Kidney epithelial cell (primary cell): ENCODE measurements at regions not wholly inside any gene's neighbourhood (a gene's known extent, or its start where the extent isn't known, plus 50 kb on each side); places are given as distances from the start of the nearest gene placed in this dataset.

Experiments used
- DNase-seq: peaks from one replicate; pipeline ENCODE4 v3.0.0-alpha.2; 2010; ENCODE audit warnings: low read depth
- H3K27me3 ChIP-seq: 2 replicates; pipeline ENCODE4 v1.6.0; 2011; ENCODE audit warnings: low read length; ENCODE audit not compliant: control insufficient read depth, insufficient read depth
- H3K36me3 ChIP-seq: 2 replicates; pipeline ENCODE4 v1.5.1; 2011; ENCODE audit warnings: low read length; ENCODE audit not compliant: control insufficient read depth, insufficient read depth
- H3K4me3 ChIP-seq: 2 replicates; pipeline ENCODE4 v1.5.1; 2011; ENCODE audit warnings: low read depth, mild to moderate bottlenecking, control low read depth, low read length
- TF ChIP-seq, protein P1 (sequence below): IDR thresholded peaks from 2 replicates; pipeline ENCODE4 v1.5.1; 2011; ENCODE audit warnings: mild to moderate bottlenecking, moderate library complexity, low read length, control low read depth, inconsistent platforms; ENCODE audit not compliant: insufficient read depth, poor library complexity, severe bottlenecking

DNA sequence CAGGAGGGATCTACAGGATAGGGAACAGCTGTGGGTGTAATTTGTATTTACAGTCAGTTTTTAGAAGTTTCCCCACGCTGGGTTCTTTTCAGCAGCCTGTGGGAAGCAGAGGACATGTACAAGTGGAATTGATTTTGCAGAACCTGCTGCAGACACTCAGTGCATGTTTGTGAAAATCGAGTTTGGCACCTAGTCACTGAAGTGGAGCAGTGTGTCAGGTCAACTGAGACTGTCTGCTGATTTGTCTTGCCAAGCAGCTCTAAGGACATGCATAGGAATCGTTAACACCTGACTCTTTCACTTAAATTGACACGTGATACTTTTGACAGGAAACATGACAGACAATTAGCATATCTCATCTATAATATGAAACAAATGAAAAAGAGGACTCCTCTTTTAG is 416.6 kb downstream of the TMX3 start:
- TF ChIP-seq, protein P1, sequence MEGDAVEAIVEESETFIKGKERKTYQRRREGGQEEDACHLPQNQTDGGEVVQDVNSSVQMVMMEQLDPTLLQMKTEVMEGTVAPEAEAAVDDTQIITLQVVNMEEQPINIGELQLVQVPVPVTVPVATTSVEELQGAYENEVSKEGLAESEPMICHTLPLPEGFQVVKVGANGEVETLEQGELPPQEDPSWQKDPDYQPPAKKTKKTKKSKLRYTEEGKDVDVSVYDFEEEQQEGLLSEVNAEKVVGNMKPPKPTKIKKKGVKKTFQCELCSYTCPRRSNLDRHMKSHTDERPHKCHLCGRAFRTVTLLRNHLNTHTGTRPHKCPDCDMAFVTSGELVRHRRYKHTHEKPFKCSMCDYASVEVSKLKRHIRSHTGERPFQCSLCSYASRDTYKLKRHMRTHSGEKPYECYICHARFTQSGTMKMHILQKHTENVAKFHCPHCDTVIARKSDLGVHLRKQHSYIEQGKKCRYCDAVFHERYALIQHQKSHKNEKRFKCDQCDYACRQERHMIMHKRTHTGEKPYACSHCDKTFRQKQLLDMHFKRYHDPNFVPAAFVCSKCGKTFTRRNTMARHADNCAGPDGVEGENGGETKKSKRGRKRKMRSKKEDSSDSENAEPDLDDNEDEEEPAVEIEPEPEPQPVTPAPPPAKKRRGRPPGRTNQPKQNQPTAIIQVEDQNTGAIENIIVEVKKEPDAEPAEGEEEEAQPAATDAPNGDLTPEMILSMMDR: no peak
- H3K27me3 ChIP-seq: no peaks in the 10 kb centered on the region
- H3K36me3 ChIP-seq: no peaks in the 10 kb centered on the region
- no peak for DNase-seq
- no peak overlapping the region for H3K4me3 ChIP-seq

DNA sequence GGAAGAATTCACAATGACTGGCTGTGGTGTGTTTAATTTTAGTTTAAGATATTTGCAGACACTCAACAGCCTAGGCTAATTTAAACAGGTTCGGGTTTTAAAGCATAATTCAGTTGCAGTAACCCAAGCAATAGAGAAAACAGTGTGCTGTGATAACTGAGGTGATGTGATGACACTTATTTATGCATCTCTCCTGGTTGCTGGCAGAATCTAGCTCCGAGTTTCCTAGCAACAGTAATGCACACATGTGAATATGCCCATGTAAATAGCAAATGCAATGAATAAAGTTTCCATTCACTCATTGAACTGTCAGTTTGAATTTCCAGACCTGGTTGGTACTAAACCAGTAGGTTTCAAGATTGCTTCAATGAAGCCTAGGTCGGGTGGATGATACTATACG is 426.5 kb downstream of the TMX3 start:
- no peaks in the 10 kb centered on the region for H3K36me3 ChIP-seq
- DNase-seq: no peak
- no peak overlapping the region for H3K4me3 ChIP-seq
- TF ChIP-seq, protein P1: no peak
- no peaks in the 10 kb centered on the region for H3K27me3 ChIP-seq

DNA sequence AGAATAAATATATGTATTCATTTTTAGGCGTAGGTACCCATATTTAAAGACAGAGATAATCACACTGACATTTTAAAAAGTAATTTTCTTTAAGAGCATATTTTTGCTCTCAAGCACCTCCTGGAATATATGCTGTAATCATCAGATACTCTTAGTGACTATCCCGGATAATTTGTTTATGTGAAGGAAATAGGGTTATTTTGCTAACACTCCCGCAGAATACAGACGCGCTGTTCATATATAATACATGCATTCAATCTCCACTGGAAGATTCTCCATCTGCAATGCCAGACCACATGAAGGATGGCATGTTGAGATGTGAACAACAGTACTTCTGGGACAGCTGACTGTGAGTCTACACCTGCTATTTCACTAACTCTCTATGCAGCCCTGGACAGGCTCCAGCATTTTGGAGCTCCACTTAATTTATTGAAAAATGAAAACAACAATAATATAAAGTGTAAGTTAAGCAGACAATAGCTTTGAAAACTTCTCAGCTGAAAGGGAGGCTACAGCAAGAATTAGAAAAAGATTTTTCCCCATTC is 430.6 kb downstream of the TMX3 start:
- Histone ChIP-seq H3K4me3 (no peak overlapping the region), H3K27me3 (no peaks in the 10 kb centered on the region), H3K36me3 (no peaks in the 10 kb centered on the region)
- DNase-seq: no peak
- TF ChIP-seq, protein P1: no peak

DNA sequence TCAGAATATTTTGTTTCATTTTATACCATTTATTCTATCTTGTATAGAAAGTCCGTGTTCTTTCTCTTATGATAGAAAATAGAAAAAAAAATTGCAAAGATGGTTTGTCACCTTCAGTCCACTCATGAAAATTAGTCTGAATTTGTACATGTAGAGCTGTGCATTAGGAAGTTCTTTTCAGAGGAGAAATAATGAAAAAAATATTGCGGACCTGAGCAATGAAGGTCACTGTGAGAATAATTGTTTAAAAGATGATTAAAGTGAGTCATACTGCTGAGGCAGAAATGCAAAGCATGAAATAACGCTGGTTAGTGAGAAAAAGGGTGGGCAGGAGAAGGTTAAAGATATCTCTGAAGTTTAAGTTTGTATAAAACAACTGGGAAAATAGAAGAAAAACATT is 431.1 kb downstream of the TMX3 start:
- H3K4me3 ChIP-seq: no peak overlapping the region
- TF ChIP-seq, protein P1: no peak
- no peaks in the 10 kb centered on the region for H3K36me3 ChIP-seq
- H3K27me3 ChIP-seq: no peaks in the 10 kb centered on the region
- no peak for DNase-seq

DNA sequence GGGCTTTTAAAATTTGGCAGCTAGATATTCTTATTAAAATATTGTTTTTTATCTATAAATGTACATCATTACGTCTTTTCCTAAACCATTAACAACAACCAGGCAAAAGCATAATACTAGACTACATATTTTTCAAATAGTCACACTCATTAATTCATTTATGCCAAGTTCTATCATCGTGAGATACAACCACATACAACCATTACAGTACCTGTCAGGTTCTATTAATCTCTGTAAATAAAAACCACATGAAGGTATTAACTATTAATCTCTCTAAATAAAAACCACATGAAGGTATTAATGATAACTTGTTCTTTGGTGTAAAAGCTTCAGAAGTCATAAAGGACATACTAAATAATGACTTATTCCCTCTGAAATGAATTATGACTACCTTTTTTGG is 432.7 kb downstream of the TMX3 start:
- no peak overlapping the region for H3K4me3 ChIP-seq
- H3K36me3 ChIP-seq: no peaks in the 10 kb centered on the region
- H3K27me3 ChIP-seq: no peaks in the 10 kb centered on the region

DNA sequence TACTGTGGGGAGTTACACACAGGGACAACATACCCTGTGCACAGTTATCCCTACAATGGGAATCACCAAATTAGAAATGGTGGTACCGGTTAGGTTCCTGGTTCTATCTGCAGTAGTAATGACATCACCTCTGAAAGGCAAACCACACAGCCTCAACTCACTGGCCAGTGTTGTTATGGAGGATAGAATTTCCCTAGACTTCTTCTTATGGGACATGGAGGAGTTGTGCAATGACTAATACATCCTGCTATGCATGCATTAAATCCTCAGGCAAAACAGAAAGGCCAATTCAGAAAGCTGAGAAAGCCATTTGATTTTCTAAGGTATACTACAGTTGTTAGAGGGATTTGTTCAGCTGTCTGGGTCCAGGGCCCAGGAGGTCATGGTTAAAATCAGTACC is 439.3 kb downstream of the TMX3 start:
- no peaks in the 10 kb centered on the region for H3K36me3 ChIP-seq
- no peak overlapping the region for H3K4me3 ChIP-seq
- TF ChIP-seq, protein P1: no peak
- DNase-seq: peak; percentile 75
- H3K27me3 ChIP-seq: no peaks in the 10 kb centered on the region

More for the DNA sequence above, 432.7 kb downstream of the TMX3 start:
- DNase-seq: no peak
- TF ChIP-seq, protein P1: no peak
